Heart left ventricle (tissue), 16 donors: ENCODE measurements at regions not wholly inside any gene's neighbourhood (a gene's known extent, or its start where the extent isn't known, plus 50 kb on each side); places are given as distances from the start of the nearest gene placed in this dataset.

Experiments
- ATAC-seq, 4 donors: fragments of 200-7000 bp; cut with Tn5 transposase; one replicate each; pipeline ENCODE4 v1.9.1; 2020 to 2022; ENCODE audit warnings: moderate library complexity in 4 of 4, mild to moderate bottlenecking in 3 of 4, moderate number of reproducible peaks in 1 of 4
- DNase-seq, 5 donors: peaks; one replicate each; pipeline ENCODE4 v3.0.0-alpha.2; 2020
- H3K27ac ChIP-seq, 12 donors: fragments of 200-600 bp; sonication (generic) in 4 of 12; one replicate each; pipeline versions ENCODE4 v1.5.0 to v1.8.0; 2016 to 2022; ENCODE audit warnings: mild to moderate bottlenecking in 2 of 12
- H3K27me3 ChIP-seq, 9 donors: fragments of 200-600 bp; sonication (generic) in 2 of 9; one replicate each; pipeline versions ENCODE4 v1.5.1 to v1.8.0; 2016 to 2022; ENCODE audit warnings: mild to moderate bottlenecking in 3 of 9
- H3K36me3 ChIP-seq, 9 donors: fragments of 200-600 bp; sonication (generic) in 2 of 9; one replicate each; pipeline versions ENCODE4 v1.5.0 to v1.8.0; 2018 to 2022; ENCODE audit warnings: mild to moderate bottlenecking in 2 of 9
- H3K4me1 ChIP-seq, 12 donors: fragments of 200-600 bp; sonication (generic) in 4 of 12; one replicate each; pipeline versions ENCODE4 v1.5.0 to v1.8.0; 2016 to 2022; ENCODE audit warnings: mild to moderate bottlenecking in 3 of 12
- H3K4me3 ChIP-seq, 12 donors: fragments of 200-600 bp; sonication (generic) in 4 of 12; one replicate each; pipeline versions ENCODE4 v1.5.0 to v1.8.0; 2017 to 2022; ENCODE audit warnings: mild to moderate bottlenecking in 9 of 12, moderate library complexity in 4 of 12
- H3K9me3 ChIP-seq, 12 donors: fragments of 200-600 bp; sonication (generic) in 4 of 12; one replicate each; pipeline versions ENCODE4 v1.5.0 to v1.8.0; 2016 to 2022; ENCODE audit warnings: mild to moderate bottlenecking in 1 of 12
- CTCF ChIP-seq, 12 donors: fragments of 200-600 bp; sonication (generic) in 4 of 12; IDR thresholded peaks; one replicate each; pipeline versions ENCODE4 v1.5.0 to v1.8.0; 2018 to 2022; ENCODE audit warnings: antibody characterized with exemption in 12 of 12, mild to moderate bottlenecking in 5 of 12
- POLR2A ChIP-seq, 2 donors: fragments of 450-650 bp; IDR thresholded peaks; one replicate each; pipeline ENCODE4 v1.6.1; 2017; ENCODE audit warnings: antibody characterized with exemption in 2 of 2, mild to moderate bottlenecking in 2 of 2, moderate library complexity in 2 of 2
- WGBS, 4 donors: extraction: QIAGEN DNeasy Blood & Tissue Kit in 2 of 4; methylation state at CpG; one replicate each; pipeline versions ENCODE4 v1.1.5 to v1.1.7; 2013 to 2018; 5-methylcytosine and 5-hydroxymethylcytosine counted together
- intact Hi-C, 10 donors: fragments of 100-400 bp; cut with DNase I; formaldehyde crosslinking; loops; one replicate each; pipeline versions ENCODE4 v1.11.1 to v1.14.2; 2022
- donor health status: ischemic (EF 13 %, LVEDD 7.1; RV severe dilation, severe dysfunction).
- donor health status: healthy with polysubstance abuse.
- donor health status: DM: no; HTN: yes; CAD: no.
- donor health status: DM: no; HTN: no; CAD: no.
- donor health status: ischemic (EF 25% LVEDD 6.9; RV normal size, moderate dysfunction).
- donor health status: ischemic (EF 25% LVEDD 5.7; RV mildly dilated, moderate dysfunction).
- donor health status: healthy.
- donor health status: DM: yes; HTN: yes; CAD: no.
- donor health status: ischemic (EF 35%, LVEDD 5.7; RV mildly dilated, moderate dysfunction).
- donor health status: nonischemic (EF 11% LVEDD 7.7; RV severe dilation, severe dysfunction).
- donor health status: DM: yes; HTN: yes; CAD: no.
- donor health status: PGD.
- donor health status: ischemic (EF 29% LVEDD 5.4; RV normal size, mild dysfunction).
- donor health status: nonischemic (EF 23%, LVEDD 6.1; RV moderate dilation, normal function).

GRCh38 chrX:40346379-40346778 lies 234.4 kb upstream of the ATP6AP2 start:
- Histone ChIP-seq H3K36me3 (no peaks in the 10 kb centered on the region), H3K27ac (no peak overlapping the region), H3K4me1 (no peaks in the 10 kb centered on the region), H3K9me3 (peaks cover 0 to 24% (median 0%) of the 10 kb centered on the region in 12 donors), H3K27me3 (peaks cover 0 to 8% (median 0%) of the 10 kb centered on the region in 9 donors), H3K4me3 (no peak overlapping the region)
- WGBS, 4 donors = 56 to 89% (median 79%) methylated on average over 1 of the region's 1 CpG
- DNase-seq = no peak
- intact Hi-C loops = no loop called here
- TF ChIP-seq CTCF (IDR thresholded peaks at IDR 0.05) = no peak
- no peak for TF ChIP-seq POLR2A (IDR thresholded peaks at IDR 0.05)
- ATAC-seq = no peak

- no peak overlapping the region for H3K4me3 ChIP-seq
- ATAC-seq (no peak), DNase-seq (no peak)
- no peaks in the 10 kb centered on the region for H3K36me3 ChIP-seq
- peaks cover 0 to 8% (median 0%) of the 10 kb centered on the region in 9 donors for H3K27me3 ChIP-seq
- no peak overlapping the region for H3K27ac ChIP-seq
- no peak for TF ChIP-seq CTCF (IDR thresholded peaks at IDR 0.05)
- TF ChIP-seq POLR2A (IDR thresholded peaks at IDR 0.05) = no peak
- intact Hi-C loops = no loop called here
- H3K9me3 ChIP-seq = peaks cover 0 to 15% (median 0%) of the 10 kb centered on the region in 12 donors
- 89 to 94% (median 92%) methylated on average over 10 to 12 of the region's 12 CpGs for WGBS, 4 donors
- H3K4me1 ChIP-seq = no peaks in the 10 kb centered on the region
Observed at GRCh38 chrX:40343319-40343718, 237.5 kb upstream of the ATP6AP2 start.

GRCh38 chrX:40340116-40340515 lies 240.7 kb upstream of the ATP6AP2 start:
- Histone ChIP-seq H3K4me3 (no peak overlapping the region), H3K4me1 (no peaks in the 10 kb centered on the region), H3K27ac (no peak overlapping the region), H3K9me3 (peaks cover 0 to 5% (median 0%) of the 10 kb centered on the region in 12 donors), H3K27me3 (peaks cover 0 to 8% (median 0%) of the 10 kb centered on the region in 9 donors), H3K36me3 (no peaks in the 10 kb centered on the region)
- no peak for ATAC-seq
- intact Hi-C loops = no loop called here
- no peak for DNase-seq
- WGBS, 4 donors = 38 to 76% (median 67%) methylated on average over 1 of the region's 1 CpG
- TF ChIP-seq POLR2A (IDR thresholded peaks at IDR 0.05) (no peak), CTCF (IDR thresholded peaks at IDR 0.05) (no peak)

- Histone ChIP-seq H3K4me3 (no peak overlapping the region), H3K36me3 (no peaks in the 10 kb centered on the region), H3K27me3 (peaks cover 0 to 10% (median 0%) of the 10 kb centered on the region in 9 donors), H3K9me3 (no peaks in the 10 kb centered on the region), H3K27ac (no peak overlapping the region), H3K4me1 (no peaks in the 10 kb centered on the region)
- DNase-seq (no peak), ATAC-seq (no peak)
- no peak for TF ChIP-seq CTCF (IDR thresholded peaks at IDR 0.05)
- TF ChIP-seq POLR2A (IDR thresholded peaks at IDR 0.05) = no peak
- 80 to 94% (median 90%) methylated on average over 3 of the region's 3 CpGs for WGBS, 4 donors
- intact Hi-C loops = no loop called here
Observed at GRCh38 chrX:40333344-40333743, 235.6 kb upstream of the BCOR start.
